ENCODE measurements at regions not wholly inside any gene's neighbourhood (a gene's known extent, or its start where the extent isn't known, plus 50 kb on each side); places are given as distances from the start of the nearest gene placed in this dataset.

- DNase-seq (ENCODE audit: low spot score) = no peak
Measured at GRCh38 chr15:29601811-29602210, 220.5 kb downstream of the TJP1 start.

DNA sequence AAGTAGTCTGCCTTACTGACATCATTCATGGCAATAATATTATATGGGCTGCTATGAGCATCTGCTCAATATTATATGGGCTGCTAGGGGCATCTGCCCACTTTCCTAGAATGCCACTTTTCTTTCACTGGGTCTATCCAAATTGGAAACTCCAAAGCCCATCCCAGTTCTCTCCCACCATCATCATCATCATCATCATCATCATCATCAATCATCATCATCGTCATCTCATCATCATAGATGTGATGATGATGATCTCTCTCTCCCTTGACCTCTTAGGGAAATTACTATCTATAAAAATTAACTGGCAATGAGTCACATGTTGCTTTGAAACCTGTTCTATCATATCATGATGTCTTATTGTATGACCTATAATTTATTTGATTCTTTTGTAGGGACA, 222.0 kb downstream of the TJP1 start:
- DNase-seq (ENCODE audit: low spot score) = no peak

GRCh38 chr15:29596266-29596665, 226.0 kb downstream of the TJP1 start:
- no peak for DNase-seq (ENCODE audit: low spot score)

GRCh38 chr15:29593629-29594028, 228.6 kb downstream of the TJP1 start:
- DNase-seq (ENCODE audit: low spot score) = no peak

DNA sequence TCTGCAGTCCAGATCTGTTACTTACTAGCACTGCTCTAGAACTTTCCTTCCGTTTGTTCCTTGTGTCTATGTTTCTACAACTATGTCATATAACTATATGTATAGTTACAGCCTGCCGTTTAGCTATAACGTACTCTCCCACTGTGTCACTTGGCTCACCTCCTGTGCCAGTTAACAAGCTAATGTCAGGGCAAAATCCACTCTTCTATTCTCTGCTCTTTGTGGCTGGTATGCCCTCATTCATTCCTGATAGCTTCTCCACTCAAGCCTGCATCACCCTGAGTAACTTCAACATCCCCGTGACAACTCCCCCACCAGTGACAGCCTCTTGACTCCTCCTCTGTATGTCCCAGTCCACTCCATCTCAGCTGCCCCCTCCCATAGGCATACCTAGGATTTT, 229.2 kb downstream of the TJP1 start:
- no peak for DNase-seq (ENCODE audit: low spot score)

DNA sequence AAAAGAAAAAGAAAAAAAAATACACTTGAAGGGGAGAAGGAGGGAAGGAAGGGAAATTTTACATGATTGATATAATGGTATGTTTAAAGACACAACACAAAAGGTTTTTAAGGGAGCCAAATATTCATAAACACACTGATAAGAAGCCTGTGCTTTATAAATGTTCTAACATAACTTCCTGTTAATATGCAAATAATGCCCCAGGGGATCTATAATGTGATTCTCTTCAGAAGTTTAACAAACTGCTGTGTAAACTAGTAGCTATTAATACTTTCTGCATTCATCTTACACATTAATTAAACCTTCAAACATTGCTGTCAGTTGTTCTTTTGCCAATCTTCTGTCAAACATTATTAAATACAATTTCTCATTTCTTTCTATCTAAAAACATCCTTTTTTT, 231.6 kb downstream of the TJP1 start:
- DNase-seq (ENCODE audit: low spot score) = no peak

GRCh38 chr15:29589975-29590374, 232.3 kb downstream of the TJP1 start:
- DNase-seq (ENCODE audit: low spot score) = no peak

GRCh38 chr15:29589416-29589815, 232.9 kb downstream of the TJP1 start:
- no peak for DNase-seq (ENCODE audit: low spot score)

- no peak for DNase-seq (ENCODE audit: low spot score)
Measured at GRCh38 chr15:29573197-29573838, 248.9 kb downstream of the TJP1 start.

DNA sequence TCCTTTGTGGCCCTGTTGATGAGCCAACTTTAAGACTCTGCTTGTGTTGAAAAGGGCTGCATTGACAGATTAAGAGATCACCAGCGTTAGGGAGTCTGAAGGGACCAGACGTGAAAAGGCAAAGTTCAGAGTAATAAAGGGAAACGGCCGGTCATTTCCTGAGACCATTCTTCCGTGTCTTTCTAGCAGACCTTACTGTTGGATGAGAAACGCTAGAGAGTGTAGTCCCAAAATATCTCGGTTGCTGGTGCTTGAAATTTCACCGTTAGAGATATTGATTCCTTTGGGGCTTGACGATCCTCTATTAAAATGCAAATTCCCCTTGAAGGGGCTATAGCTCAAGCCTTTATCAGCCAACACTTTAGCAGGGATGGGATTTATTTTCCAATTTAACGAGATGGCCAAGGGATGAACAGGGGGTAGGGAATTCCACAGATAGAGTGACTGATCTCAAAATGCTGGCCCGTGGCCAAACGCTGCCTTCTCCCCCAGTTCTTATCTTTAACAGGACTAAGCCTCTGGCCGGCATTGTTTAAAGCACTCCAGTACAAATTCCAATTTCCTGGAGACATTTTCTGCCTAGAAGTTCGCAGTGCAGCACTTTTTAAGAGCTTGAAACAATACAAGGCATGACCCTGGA, 250.4 kb downstream of the TJP1 start:
- DNase-seq (ENCODE audit: low spot score) = no peak

- DNase-seq (ENCODE audit: low spot score) = no peak
Measured at GRCh38 chr15:29570948-29571791, 251.1 kb downstream of the TJP1 start.

DNA sequence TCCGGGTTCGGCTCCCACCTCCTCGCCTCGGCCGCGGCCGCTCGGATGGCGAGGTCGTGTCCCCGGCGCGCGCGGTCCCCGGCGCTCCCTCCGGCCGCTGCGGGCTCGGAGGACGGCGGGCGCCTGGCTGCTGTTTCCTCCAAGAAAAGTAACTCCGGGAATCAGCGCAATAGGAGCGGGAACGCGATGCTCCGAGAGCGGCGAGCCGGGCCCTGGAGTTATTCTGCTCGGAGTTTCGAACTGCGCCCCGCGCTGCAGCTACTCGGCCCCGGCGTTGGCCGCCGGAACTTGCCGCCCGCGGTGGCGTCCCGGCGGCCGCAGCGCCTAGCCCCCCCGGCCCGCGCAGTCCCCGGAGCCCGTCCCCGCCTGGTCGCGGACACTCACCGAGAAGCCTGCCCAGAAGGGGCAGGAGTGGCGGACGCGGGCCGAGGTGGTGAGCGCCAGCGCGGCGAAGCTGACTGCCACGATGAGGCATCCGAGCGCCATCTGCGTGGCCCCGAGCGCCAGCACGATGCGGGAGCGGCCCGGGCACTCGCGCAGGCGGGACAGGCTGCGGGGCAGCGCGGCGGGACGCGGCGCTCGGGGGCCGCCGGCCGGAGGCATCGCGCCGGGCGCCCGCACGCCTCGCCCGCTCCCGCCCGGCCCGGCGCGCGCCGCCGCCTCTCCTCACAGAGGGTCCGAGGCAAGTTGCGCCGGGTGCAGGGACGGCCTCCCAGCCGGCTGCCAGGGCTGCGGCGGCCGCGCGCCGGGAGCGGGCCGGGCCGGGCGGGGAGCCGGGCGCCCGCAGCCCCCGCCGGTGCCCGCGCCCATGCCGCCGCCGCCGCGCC, 251.9 kb downstream of the TJP1 start:
- DNase-seq (ENCODE audit: low spot score) = no peak

DNA sequence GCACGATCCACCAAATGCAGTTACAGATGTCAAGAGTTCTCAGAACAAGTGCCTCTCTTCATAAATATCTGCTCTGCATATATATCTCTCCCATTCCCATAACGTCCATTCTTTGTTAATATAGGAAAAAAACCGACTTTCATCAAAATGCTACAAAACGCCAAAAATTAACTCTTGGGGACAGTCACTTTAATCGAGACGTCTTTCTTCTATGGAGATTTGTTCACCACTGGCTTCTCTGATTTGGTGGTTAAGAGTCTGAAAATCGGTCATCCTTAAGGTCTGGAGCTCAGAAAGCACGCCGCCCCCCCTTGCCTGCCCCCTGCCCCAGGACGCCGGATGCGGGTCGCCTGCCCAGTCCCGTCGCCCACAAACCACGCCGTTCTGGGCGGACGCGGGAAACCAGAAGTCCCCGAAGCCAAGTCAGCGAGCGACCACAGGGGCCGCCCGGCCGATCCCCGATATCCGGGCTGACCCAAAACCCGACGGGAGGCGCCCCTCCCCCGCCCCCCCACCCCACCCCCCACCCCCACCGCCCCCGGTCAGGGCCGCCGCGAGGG, 252.7 kb downstream of the TJP1 start:
- no peak for DNase-seq (ENCODE audit: low spot score)

DNA sequence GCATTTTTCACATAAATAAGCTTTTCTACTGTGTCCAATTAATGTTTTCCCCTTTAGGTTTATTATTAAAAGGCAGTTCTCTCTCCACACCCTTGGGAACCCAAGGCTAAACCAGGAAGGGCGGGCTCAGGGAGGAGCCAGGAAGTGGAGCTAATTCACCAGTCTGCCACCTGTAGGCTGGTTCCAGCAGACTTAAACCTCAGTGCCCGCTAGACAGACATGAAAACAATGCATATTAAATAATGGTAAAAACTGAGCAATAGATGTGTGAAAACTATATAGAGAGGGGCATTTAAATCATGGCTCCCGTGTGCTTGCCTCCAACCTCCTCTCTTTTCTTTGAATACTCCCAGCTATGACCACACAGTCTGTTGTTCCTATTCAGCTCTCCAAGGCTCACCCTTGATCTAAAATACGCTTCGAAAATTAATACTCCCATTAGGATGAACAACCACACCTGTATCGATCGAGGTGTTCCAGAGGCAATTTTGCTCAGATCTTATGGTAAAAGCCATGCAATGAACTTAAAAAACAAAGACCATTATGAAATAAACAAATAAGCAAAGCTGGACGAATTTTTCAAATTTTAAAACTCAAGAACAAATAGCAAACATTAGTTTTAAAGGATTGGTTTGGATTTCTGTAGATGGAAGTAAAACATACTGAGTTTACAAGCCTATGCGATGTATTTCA, 253.3 kb downstream of the TJP1 start:
- DNase-seq (ENCODE audit: low spot score) = no peak

- no peak for DNase-seq (ENCODE audit: low spot score)
Measured at GRCh38 chr15:29567336-29567735, 254.9 kb downstream of the TJP1 start.

GRCh38 chr15:29566914-29567313, 255.4 kb downstream of the TJP1 start:
- no peak for DNase-seq (ENCODE audit: low spot score)

DNA sequence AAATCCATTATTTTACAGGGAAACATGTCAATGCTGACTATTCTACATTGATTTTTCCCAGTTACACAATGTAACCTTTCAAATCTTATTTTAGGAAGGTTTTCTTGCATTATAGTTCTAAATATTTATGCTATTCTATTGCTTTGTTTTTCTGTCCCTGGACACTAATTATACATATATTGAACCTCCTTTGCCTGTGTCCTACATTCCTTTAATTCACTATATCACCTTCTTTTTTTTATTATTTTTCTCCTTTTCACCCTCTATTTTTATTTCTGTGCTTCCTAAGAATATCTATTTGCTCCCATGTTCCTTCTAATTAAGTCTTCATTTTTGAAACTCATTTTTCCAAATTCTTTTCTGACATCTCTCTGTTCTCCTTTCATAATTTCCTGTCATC, 259.2 kb downstream of the TJP1 start:
- no peak for DNase-seq (ENCODE audit: low spot score)

DNA sequence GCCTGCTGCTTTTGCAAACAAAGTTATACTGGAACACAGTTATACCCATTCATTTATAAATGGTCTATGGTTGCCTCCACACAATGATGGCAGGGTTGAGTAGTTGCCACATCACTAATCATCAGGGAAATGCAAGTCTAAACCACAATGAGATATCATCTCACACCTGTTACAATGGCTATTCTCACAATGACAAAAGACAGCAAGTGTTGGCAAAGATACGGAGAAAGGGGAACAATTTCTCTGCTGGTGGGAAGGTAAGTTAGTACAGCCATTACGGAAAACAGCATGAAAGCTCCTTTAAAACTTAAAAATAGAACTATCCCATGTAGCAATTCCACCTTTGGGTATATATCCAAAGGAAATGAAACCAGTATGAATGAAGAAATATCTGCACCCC, 261.4 kb downstream of the TJP1 start:
- DNase-seq (ENCODE audit: low spot score) = no peak

DNA sequence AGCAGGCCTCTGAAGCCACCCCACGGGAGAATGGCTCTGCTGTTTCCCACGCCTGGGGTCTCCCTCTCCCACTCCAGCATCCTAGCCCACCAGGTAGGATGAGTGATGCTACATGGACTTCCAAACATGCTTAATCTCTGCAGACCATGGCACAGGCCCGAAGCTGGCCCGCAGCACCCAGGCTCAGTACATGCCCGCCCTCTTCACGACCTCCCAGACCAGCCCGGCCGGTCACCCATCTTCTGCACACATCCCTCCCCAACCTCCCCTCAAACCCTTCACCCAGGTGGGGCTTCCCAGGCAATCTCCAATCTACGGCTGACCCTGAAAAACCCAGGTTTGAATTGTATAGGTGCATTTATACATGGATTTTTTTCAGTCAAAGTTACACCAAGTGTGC, 264.0 kb downstream of the TJP1 start:
- DNase-seq (ENCODE audit: low spot score) = no peak

DNA sequence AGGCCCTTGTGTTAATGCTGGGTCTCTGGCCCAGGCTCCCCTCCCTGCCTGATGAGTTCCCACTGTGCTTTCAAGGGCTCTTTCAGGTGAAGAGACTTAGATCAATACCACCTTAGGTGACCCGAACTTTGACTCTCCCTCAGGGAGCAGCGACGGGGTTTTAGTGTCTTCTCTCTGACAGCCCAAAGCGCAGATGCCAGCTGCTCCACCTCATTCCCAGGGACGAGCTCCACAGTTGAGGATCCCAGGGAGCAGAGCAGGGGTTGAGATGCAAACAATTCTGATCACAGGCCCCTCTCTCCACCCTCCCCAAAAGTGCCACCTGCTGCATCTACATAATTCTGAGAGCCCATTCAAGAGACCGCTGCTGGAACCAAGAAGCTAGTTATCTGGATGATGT, 265.1 kb downstream of the TJP1 start:
- no peak for DNase-seq (ENCODE audit: low spot score)

DNA sequence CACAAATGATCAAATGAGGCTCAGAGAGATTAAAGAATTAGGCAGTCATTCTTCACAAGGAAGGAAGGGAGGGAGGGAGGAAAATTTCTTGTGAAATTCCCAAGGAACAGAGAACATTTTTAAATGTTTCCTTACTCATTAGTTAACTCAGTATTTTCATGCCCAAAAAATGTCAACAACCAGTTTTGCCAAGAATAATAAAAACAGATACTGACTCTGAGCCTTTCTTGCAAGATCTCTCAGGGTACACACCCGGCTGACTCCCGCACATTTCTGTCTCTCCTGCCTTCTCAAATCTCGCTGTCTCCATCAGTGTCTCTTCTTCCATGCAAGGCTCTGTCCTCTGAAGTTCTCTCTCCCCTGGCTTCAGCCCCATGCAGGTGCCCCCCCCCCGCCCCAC, 265.9 kb downstream of the TJP1 start:
- DNase-seq (ENCODE audit: low spot score) = no peak
